Osteoblast (primary cell): ENCODE measurements at regions not wholly inside any gene's neighbourhood (a gene's known extent, or its start where the extent isn't known, plus 50 kb on each side); places are given as distances from the start of the nearest gene placed in this dataset.

Experiments
- DNase-seq: peaks from one replicate; pipeline ENCODE4 v3.0.0; 2011; ENCODE audit warnings: low spot score, mixed read lengths; ENCODE audit not compliant: insufficient read length; ENCODE audit errors: missing footprints
- H2AFZ ChIP-seq: 2 replicates; pipeline ENCODE4 v1.6.0; 2011; ENCODE audit warnings: mild to moderate bottlenecking, low read length
- H3K27ac ChIP-seq: 2 replicates; pipeline ENCODE4 v1.5.1; 2011; ENCODE audit warnings: mild to moderate bottlenecking, low read depth, low read length, moderate library complexity
- H3K27me3 ChIP-seq: 2 replicates; pipeline ENCODE4 v1.6.0; 2012; ENCODE audit warnings: mild to moderate bottlenecking, control low read depth, inconsistent platforms, low read length, moderate library complexity; ENCODE audit not compliant: insufficient read depth
- H3K36me3 ChIP-seq: 2 replicates; pipeline ENCODE4 v1.5.1; 2011; ENCODE audit warnings: mild to moderate bottlenecking, low read length, control low read depth, moderate library complexity; ENCODE audit not compliant: insufficient read depth
- H3K4me1 ChIP-seq: 2 replicates; pipeline ENCODE4 v1.5.1; 2011; ENCODE audit warnings: mild to moderate bottlenecking, low read length, control low read depth, moderate library complexity; ENCODE audit not compliant: insufficient read depth
- H3K4me2 ChIP-seq: 2 replicates; pipeline ENCODE4 v1.6.0; 2011; ENCODE audit warnings: mild to moderate bottlenecking, low read length; ENCODE audit not compliant: insufficient read depth
- H3K4me3 ChIP-seq: fragments of 200-600 bp; sonication (generic); 3 replicates; pipeline ENCODE4 v1.5.1; 2012; ENCODE audit warnings: mild to moderate bottlenecking, low read length, inconsistent platforms; ENCODE audit not compliant: insufficient read depth
- H3K79me2 ChIP-seq: 2 replicates; pipeline ENCODE4 v1.6.0; 2012; ENCODE audit warnings: mild to moderate bottlenecking, low read length, control low read depth, inconsistent platforms; ENCODE audit not compliant: insufficient read depth
- H3K9me3 ChIP-seq: 2 replicates; pipeline ENCODE4 v1.5.1; 2011; ENCODE audit warnings: low read depth, low read length, control low read depth
- H4K20me1 ChIP-seq: 2 replicates; pipeline ENCODE4 v1.6.0; 2012; ENCODE audit warnings: mild to moderate bottlenecking, low read length, control low read depth; ENCODE audit not compliant: insufficient read depth
- TF ChIP-seq, protein P1 (sequence below): IDR thresholded peaks from 2 replicates; pipeline ENCODE4 v1.5.1; 2011; ENCODE audit warnings: mild to moderate bottlenecking, low read depth, low read length, moderate library complexity; ENCODE audit errors: extremely low read depth

DNA sequence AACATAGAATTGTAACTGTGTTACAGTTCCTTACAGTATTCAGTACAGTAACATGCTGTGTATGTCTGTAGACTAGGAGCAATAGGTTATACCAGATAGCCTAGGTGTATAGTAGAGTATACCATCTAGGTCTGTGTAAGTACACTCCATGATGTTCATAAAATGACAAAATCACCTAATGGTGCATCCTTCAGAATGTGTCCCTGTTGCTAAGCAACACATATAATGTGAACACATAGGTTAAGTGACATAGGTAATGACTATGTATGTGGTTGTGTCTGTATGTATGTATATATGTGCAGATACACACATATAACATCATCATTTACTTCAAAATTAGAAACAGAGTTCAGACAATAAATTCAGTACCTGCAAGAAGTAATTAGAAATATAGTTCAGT is 146.8 kb upstream of the GAP43 start:
- Histone ChIP-seq H3K4me3 (no peak overlapping the region), H3K79me2 (no peaks in the 10 kb centered on the region), H3K27me3 (no peaks in the 10 kb centered on the region), H3K9me3 (no peaks in the 10 kb centered on the region), H3K27ac (no peak overlapping the region), H3K4me1 (no peaks in the 10 kb centered on the region), H2AFZ (no peak overlapping the region), H3K36me3 (no peaks in the 10 kb centered on the region), H3K4me2 (no peak overlapping the region), H4K20me1 (no peaks in the 10 kb centered on the region)
- TF ChIP-seq, protein P1, sequence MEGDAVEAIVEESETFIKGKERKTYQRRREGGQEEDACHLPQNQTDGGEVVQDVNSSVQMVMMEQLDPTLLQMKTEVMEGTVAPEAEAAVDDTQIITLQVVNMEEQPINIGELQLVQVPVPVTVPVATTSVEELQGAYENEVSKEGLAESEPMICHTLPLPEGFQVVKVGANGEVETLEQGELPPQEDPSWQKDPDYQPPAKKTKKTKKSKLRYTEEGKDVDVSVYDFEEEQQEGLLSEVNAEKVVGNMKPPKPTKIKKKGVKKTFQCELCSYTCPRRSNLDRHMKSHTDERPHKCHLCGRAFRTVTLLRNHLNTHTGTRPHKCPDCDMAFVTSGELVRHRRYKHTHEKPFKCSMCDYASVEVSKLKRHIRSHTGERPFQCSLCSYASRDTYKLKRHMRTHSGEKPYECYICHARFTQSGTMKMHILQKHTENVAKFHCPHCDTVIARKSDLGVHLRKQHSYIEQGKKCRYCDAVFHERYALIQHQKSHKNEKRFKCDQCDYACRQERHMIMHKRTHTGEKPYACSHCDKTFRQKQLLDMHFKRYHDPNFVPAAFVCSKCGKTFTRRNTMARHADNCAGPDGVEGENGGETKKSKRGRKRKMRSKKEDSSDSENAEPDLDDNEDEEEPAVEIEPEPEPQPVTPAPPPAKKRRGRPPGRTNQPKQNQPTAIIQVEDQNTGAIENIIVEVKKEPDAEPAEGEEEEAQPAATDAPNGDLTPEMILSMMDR: no peak
- DNase-seq: no peak

DNA sequence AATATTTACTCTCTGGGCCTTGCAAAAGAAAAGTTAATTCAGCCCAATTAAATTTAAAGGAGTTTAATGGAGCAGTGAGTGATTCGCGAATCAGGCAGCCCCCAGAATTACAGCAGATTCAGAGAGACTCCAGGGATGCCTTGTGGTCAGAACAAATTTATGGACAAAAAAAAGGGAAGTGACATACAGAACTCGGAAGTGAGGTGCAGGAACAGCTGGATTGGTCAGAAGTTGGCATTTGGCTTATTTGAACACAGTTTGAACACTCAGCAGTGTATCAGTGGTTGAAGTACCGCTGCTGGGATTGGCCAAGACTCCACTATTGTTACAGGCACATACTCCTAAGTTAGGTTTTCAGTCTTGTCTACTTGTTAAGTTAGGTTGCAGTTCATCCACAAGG is 145.0 kb upstream of the GAP43 start:
- no peaks in the 10 kb centered on the region for H3K27me3 ChIP-seq

DNA sequence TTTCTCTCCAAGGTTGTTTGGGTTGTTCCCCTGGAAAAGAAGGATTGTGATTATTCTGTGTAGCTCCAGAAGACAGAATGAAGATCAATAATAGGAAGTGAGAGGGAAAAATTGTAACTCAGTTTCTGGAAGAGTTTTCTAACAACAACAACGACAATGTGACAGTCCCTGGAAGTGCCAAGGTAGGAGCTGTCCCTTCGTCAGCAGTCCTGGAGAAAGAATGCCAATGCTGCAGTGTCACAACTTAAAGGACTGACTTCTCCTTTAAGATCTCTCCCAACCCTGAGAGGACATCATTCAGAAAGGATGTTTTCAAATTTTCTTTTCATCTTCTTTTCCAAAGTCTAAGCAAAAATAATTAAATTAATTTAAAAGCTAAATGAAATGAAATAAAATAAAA is 136.4 kb upstream of the GAP43 start:
- Histone ChIP-seq H3K27me3 (no peaks in the 10 kb centered on the region), H2AFZ (no peak overlapping the region), H4K20me1 (no peaks in the 10 kb centered on the region), H3K36me3 (no peaks in the 10 kb centered on the region), H3K4me3 (no peak overlapping the region), H3K27ac (no peak overlapping the region), H3K4me2 (no peak overlapping the region), H3K4me1 (no peaks in the 10 kb centered on the region), H3K79me2 (no peaks in the 10 kb centered on the region), H3K9me3 (no peaks in the 10 kb centered on the region)
- TF ChIP-seq, protein P1: no peak
- DNase-seq: no peak

More for the DNA sequence above, 145.0 kb upstream of the GAP43 start:
- H2AFZ ChIP-seq: no peak overlapping the region
- H3K4me3 ChIP-seq: no peak overlapping the region
- H3K4me1 ChIP-seq: no peaks in the 10 kb centered on the region
- H3K4me2 ChIP-seq: no peak overlapping the region
- H3K27ac ChIP-seq: no peak overlapping the region
- no peaks in the 10 kb centered on the region for H3K79me2 ChIP-seq
- no peaks in the 10 kb centered on the region for H3K36me3 ChIP-seq
- no peak for DNase-seq
- TF ChIP-seq, protein P1: no peak
- H3K9me3 ChIP-seq: no peaks in the 10 kb centered on the region
- no peaks in the 10 kb centered on the region for H4K20me1 ChIP-seq

DNA sequence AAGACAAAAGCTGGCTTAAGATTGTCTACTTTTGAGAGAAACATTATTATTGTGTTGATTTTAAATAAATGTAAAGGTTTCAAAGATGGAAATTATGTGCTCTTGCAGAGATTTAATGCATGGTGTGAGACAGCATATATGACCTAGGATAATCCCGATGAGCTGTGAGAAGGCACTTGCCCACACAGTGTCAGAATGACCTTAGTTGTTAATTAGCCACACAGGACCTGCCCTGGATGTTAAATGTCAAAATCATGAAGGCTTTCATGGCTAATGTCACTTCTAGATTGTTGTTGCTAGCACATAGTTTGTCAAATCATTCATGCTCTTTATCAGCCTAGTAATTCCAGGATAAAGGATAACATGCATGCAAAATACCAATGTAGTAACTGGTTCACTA is 135.3 kb upstream of the GAP43 start:
- no peaks in the 10 kb centered on the region for H3K79me2 ChIP-seq
- H3K36me3 ChIP-seq: no peaks in the 10 kb centered on the region
- H3K4me2 ChIP-seq: no peak overlapping the region
- H3K27ac ChIP-seq: no peak overlapping the region
- H3K4me1 ChIP-seq: no peaks in the 10 kb centered on the region
- TF ChIP-seq, protein P1: no peak
- H3K4me3 ChIP-seq: no peak overlapping the region
- no peaks in the 10 kb centered on the region for H4K20me1 ChIP-seq
- no peak overlapping the region for H2AFZ ChIP-seq
- DNase-seq: no peak
- no peaks in the 10 kb centered on the region for H3K27me3 ChIP-seq
- H3K9me3 ChIP-seq: no peaks in the 10 kb centered on the region
